AG08396 (cell line): ENCODE measurements at regions not wholly inside any gene's neighbourhood (a gene's known extent, or its start where the extent isn't known, plus 50 kb on each side); places are given as distances from the start of the nearest gene placed in this dataset.

Source experiments
- DNase-seq: peaks from one replicate; pipeline ENCODE4 v3.0.0; 2012; ENCODE audit warnings: low spot score, mixed read lengths

DNA sequence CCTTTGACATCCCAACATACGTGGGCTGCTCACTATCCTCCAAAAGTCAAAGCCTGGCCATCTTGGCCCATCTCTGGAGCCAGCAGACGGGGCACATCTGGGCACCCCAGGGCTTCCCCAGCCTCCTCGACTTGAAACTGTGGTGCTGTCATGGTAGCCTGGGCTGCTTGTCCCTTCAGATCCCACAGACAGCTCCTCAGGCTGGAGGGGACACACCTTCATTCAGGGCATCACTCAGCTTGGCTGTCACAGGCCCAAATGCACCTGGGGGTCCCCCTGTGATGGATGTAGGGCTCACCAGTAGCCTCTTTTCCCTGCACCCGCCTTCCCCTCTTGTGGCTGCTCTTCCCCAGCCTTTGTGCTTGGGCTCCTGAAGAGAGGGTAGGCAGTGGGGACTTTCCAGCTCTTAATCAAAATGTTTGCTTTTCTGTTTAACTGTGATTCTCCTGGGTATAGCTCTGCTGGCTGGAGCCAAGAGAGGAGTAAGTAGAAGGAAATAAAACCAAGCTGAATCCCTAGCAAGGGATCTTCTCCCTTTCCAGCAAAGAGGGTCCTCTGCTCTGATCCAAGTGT lies 92.3 kb downstream of the GYPC start:
- no peak for DNase-seq

DNA sequence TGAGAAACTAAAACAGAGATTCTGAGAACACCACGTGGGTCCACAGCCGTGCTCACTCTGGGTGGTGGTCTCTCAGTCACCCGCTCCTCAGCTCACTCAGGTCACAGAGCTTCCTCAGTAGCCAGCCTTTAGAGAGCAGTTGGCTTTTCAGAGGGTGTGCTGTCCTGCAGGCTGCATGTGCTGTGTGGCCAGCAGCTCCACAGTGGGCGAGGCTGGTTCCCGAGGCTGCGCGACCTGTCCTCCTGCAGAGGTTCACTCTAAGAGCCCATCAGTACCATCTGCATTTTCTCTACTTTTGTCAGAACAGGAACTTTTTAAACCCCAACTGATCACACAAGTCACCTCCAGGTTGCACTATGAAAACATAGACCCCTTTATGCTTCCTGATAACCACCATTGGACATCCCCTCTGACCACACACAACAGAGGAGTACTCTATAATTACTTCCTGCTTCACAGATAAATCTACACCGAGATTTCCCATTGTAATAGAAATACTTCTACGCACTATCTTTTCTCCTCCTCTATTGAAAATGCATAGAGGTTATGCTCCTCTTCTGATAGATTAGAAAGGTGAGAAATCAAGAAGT lies 93.1 kb downstream of the GYPC start:
- no peak for DNase-seq

DNA sequence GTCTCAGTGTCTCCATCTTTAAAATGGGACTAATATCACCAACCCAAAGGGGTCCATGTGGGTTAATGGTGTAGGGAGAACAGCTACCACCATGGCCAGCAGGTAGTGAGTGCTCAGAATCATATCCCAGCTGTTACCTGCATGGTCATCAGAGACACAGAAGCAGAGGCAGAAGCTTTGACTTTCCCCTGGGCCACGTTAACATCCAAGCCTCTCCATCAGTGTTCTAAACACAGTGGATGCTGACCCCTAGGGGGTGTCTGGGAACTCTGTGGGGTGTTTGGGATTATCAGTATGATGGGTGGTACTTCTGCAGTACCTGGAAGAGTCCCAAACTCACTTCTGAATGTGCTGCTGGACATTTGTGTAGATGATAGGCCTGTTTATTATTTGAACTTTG lies 93.6 kb downstream of the GYPC start:
- DNase-seq, result no peak

DNA sequence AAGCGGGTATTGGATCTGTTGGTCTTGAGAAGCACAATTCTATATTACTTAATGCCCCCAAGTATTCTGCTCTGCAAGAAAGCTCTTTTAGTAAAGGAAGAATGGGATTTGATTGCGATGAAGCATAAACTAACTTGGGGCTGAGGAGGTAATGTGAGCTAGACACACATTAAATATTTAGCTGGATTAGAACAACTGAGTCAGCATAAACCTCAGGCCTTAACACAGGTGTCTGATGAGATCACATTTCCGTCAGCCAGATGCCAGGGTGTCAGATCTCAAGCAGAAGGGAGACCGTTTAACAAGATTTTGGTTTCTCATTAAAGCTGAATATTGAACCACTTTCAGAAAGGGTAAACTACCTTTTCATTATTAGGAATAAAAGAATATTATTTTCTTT lies 94.5 kb downstream of the GYPC start:
- DNase-seq, result no peak

DNA sequence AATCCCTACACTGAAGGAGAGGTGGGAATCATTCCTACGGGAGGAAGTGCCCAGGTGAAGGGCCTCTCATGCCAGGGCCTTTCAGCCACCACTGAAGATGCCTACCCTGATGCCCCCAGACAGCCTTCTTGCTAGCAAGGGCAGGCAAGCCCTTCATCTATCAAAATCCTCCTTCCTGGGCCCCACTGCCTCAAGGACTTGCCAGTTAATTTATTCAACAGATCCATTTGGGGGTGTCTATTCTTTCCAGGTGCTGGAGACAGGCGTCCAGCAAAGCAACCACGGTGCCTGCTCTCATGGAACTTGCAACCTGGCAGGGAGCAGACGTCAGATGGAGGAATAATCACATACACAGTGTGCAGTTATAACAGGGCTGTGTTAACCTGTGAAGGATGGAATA lies 95.5 kb downstream of the GYPC start:
- no peak for DNase-seq

DNA sequence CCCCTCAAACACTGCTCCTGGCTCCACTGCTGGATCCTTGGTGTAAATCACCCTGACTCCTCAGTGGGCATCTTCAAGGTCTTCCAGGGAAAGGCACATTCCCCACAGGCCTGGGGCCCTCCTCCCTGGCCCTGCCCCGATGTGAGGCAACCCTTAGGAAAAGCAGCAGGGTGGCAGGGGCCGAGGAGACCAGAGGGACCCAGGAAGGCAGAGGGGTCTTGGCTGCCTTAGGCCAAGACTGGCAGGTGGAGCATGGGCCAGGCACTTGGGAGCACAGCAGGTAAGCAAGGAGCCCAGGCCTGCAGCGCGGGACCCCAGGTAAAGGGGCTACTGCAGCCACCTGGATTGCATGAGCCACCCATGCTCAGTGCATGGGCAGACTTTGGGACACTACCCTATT lies 96.9 kb downstream of the GYPC start:
- DNase-seq, result no peak

DNA sequence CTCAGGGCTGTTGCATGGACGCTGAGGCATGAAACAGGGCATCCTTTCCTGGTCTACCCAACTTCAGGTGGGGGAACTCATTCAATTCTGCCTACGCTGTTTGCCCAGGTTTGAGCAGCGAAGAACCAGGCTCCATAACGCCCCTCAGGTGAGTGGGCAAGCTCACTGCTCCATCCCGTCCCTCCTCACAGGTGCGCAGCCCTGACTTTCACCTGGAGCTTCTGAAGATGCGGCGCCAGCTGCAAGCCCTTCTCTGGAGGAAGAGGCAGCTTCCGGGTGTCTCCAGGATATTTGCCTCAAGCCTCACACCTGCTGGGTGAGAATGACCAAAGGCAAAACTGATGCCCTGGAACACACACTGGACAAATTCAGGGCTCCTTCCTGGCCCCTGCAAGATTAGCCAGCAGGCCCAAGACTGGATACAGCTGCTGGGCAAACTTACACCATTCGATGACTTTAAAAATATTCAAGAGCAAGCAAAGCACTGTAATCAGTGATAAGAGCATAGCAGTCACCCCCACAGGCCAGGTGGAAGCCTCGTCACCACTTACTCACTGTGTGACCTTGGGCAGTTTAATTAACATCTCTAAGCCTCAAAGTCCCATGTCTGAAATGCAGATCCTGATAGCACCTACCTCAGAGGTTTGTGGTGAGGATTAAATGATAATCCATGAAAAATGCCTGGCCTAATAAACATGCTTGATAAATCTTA lies 97.7 kb downstream of the GYPC start:
- DNase-seq, result no peak

DNA sequence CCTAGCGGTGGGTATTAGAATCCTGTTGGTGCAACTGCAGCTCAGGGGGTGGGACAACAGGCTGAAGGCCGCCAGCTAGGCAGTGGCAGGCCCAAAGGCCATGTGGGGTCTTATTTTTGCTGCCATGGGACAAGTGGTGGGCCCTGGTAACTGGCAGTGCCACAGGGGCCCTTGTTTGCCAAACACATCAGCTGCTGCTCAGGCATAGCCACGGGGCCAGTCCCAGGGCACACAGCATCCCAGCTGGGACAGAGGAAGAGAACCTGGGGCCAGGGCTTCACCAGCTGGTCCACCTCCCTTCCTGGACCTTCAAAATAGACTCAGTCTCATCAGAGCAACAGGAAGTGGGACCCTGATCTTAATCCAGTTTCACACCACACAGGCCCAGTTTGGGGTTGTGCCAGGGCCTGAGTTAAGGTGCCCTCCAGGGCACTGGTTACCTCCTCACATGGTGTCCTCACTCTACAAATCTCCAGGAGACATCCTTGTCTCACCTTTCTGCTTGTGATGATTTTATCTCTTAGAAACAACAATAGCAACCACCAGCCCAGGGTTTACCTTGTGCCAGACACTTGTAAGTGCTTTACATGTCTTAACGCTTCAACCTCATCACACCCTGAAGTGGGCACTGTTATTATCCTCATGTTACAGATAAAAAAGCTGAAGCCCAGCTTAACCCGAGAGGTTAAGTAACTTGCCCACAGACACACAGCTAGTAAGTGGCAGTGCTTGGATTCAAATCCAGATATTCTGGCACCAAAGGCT lies 98.5 kb downstream of the GYPC start:
- DNase-seq, result no peak

DNA sequence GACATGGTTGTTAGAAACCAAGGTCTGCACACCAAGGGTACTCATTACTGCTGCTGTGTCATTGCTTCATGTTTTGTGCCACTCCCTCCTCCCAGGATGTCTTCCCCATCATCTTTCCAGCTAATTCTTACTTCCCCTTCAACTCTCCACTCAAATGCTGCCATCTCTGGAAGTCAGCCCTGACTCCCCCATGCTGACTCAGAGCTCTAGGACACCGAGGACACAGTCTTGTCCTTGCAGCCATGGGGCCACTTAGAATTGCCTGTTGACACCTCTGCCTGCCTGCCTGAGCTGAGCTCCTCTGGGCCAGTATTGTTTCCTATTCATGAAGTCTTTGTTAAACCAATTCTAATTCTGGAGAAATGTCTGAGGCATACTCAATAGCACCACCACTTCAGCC lies 100.2 kb downstream of the GYPC start:
- DNase-seq, result no peak

DNA sequence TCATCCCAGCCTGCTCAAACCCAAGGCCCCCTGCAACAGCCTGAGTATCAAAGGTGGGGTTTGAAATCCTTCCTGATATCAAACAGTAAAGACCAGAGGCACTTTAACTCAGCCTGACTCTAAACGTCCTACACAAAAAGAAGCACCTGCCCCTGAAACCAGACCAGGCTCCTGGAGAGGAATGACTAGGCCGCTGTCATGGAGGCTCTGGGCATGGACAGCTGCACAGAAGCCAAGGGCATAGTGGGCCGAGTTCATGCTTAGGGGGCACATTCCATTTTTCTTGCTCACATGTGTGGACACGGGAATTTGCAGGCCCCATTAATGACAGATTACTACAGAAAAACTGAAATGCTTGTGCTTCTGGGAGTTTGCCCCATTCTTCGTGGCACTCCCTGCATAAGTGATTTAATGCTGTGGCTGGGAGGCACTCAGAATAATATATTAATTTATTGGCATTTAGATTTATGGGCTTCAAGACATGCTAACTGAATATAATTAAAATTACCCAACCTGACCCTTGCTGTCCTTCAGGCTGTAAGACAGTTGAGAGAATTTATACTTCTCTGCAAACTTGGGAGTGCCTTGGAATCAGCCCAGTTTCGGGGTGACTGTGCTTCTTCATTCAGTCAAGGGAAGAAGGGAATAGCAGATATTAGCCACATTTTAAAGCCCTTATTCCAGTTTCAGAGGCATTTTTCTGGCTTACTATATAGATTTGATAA lies 105.5 kb downstream of the GYPC start:
- no peak for DNase-seq

DNA sequence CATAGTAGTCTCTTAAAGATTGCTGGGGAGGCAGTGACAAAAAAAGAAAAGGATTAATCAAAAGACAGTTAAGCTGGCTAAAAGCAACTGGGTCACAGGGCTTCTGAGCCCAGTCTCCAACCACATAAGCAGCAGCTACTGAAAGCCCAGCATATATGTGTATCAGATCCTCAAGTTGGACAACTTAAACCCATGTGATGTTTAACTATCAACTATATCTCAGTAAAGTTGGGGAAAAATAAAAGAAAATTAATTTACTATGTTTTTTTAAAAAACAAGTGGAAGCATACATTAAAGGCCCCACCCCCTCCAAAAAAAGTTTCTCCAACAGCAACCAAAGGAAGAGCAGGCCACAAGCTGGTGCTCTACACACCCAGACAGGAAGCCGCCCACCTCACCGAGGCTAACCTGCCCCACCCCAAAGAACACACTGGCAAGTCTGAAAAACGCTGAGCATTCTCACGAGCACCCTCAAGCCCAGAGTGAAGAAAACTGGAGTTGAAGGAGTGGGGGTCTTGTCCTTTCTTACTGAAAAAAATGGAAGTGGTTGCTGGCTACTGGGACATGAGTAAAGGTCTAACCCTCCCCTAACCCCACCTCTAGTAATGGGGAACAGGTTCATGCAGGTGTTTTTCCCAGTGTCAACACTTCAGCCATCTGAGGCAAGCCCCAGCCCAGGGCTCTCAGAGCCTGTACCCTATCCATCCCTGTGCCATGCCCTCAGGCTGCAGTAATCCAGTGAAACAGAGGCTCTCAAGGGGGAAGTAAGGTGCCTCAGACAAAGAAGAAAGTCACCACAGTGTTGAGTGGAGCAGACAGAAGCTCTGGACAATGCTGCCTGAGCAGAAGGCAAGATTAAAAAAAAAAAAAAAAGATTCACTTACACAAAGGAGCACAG lies 106.3 kb downstream of the GYPC start:
- no peak for DNase-seq

DNA sequence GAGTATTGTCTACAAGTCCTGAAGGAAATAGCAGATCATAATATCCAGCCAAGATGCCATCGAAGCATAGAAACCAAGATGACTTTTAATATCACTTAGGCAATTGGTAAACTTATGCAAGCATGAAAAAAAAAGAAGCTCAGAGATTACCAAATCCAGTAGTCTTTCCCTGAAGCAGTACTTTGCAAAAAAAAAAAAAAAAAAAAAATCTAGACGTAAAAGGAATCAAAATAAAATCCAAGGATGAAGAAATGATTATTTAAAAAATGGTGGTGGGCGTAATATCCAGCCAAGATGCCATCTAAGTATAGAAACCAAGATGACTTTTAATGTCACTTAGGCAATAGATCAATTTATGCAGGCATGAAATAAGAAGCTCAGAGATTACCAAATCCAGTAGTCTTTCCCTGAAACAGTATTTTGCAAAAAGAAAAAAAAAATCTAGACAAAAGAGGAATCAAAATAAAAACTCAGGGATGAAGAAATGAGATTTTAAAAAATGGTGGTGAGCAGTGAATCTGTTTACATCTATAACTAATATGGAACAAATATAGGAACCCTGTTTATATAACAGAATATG lies 108.8 kb downstream of the GYPC start:
- DNase-seq, result no peak

DNA sequence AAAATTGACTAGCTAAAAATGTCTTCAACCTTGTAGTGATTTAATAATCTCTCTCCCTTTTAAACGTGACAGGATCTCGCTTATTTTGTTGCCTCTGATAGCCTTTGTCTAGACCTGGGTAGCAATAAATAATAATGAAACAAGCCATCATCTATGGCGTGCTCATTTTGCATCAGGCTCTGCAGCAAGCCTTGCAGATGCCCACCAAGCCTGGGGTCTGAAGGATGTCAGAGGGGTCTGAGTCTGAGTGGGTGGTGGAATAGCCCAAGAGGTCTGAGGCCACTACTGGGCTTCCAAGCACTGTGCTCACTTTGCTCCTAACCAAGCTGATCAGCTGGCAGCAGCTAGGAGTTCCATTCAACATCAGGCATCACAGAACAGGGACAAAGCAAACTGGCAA lies 109.4 kb downstream of the GYPC start:
- no peak for DNase-seq

DNA sequence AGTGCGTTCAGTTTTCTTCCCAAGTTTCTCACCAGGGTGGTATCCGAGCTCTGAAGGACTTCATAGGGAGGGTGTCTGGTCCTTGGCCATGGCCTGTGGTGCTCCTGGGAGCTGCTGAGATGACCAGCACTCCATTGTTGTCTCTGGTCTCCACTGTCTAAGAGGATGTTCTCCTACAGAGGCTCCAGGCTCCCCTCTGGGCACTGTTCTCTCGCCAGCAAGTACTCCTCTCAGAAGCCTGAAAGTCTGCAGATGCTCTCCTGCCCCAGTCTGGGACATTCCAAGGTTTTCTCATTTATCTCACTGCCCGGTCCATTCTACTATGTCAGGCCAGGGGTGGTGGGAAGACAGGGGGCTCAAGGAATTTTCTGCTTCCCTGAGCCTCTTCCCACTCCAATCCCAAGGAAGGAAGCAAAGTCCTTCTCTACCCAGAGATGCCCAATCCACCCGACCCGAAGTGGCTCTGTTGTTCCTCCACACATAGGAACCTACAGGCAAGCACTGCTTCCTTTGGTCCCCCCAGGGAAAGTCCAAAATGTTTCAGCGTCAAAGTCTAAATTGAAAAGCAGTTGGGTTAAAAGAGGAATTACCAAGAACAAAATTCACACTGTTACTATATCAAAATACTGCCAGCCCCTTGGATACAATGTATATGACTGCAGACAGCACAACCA lies 110.5 kb downstream of the GYPC start:
- no peak for DNase-seq

DNA sequence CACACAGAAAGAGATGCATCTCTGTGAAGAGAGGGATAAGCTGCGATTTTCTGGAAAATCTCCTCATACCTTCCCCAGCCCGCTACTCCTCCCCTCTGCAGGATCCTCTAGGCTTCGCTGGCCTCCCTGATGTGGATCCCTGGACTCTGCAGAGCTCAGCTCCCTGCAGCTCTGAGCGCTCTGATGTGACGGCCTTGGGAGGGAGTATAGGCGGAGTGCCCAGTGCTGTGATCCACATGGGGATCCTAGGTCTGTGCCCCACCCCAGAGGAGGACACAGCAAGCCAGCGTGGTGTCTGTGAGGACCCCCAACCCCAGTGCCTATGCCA lies 111.0 kb downstream of the GYPC start:
- no peak for DNase-seq

DNA sequence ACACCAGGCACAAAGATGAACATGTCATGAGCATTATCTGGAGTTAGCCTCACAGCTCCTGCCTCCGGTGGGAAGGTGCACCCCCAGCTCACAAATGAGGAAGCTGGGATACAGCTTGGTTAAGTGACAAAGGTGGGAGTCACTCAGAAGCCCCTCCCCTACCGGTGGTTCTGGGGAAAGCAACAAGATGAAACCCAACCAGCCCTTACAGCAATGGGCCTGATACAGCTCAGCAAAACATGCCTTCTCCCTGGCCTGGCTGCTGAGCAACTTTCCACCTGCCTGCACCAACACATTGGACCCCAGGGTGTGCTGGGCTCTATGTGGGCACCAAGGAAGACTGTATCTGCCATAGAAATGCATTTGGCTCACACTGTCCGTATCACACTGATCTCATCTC lies 113.2 kb downstream of the GYPC start:
- DNase-seq, result no peak

DNA sequence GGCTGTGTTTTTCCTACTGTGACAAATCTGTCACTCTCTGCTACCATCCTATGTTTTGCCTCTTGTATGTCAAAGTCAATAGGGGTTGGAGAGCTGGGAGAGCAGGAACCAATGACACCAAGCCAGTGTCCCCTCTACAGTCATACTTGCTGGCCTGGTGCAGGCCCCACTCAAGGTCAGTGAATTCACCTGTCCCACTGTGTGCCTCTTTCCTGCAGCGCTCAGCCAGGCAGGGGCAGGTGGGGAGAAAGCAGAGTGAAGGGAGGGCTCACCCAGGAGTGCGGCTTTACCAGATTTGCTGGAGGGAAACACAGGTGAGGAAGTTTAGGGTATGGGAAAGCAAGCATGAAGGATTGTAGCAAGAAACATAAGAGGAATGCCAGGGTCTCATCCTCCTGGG lies 114.5 kb downstream of the GYPC start:
- DNase-seq, result no peak

DNA sequence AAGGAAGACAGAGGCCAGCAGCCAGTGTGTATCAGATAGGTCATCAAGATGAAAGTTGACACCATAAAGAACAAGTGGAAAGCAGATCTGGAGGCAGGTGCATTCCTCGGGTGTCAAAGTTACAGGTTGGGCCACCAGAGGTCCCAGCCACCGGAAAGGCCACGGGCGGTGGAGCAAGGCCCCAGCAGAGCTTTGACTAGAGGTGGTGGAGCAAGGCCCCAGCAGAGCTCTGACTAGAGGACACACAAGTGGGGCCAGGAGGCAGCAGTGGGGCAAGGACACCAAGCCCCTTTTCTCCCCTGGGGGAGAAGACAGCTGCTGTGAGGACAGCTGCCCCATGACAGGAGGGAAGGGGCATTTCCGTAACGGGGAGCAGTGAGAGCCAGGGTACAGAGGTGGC lies 115.1 kb downstream of the GYPC start:
- DNase-seq, result no peak

DNA sequence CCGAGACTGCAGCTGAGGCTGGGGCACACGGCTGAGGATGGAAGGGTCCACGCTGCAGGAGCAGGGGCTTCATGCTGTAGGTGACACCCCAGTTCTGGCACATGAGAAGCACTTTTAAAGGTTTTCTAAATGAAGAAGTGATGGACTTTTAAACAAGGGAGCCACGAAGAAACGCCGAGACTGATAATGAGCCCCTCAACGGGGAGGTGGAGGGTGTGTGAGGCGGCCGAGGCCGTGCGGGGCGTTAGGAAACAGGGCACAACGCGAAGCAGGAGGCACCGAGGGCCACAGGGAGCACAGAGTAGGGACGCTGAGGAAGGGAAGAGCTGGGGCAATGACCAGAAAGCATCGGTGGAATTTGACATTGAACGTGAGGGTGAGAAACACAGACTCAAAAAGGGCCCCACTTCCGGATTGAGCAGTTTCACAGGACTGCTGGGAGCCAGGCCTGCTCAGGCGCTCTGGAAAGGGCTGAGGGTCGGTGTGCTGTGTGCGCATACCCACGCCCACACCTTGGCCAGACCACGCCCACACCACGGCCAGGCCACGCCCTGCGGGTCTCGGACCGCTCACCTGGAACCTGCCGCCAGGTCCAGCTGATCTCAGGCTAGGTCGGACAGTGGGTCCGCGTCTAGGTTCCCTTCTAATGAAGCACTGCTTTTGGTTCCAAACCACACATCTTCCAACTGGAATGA lies 115.7 kb downstream of the GYPC start:
- no peak for DNase-seq

DNA sequence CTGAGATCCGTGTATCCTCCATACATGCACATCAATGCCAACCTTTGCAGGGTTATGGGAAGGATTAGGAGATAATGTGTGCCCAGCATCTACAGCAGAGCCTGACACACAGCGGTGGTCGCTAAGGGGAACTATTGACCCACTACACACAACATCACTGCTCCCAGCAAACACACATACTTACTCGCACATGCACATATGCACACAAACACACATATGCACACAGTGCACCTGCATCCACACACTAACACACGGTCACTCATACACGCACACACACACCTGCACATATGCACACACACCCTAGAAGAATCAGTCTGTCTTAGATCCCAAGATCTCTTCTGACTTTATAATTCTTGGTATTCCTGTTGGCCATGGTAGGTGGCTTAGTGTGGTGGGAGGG lies 118.3 kb downstream of the GYPC start:
- no peak for DNase-seq
